ENCODE measurements at regions not wholly inside any gene's neighbourhood (a gene's known extent, or its start where the extent isn't known, plus 50 kb on each side); places are given as distances from the start of the nearest gene placed in this dataset.

DNA sequence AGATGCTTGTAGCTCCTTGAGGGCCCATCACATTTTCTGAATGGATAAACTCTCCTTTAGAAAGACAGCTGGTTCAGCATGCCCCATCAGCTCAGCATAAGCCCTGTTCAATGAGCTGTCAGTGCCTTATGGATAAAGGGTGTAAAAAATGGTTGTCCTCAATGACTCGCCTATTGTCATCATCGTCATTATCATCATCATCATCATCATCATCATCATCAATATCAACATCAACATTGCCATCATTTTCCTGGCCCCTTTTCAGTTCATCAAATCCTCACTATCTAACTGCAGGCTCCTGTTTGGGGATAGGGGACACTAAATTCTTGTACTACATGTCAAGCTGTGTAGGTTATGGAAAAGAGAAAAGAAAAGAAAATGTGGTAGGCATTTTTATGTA is 310.7 kb upstream of the MTNR1B start:
- Histone ChIP-seq H3K4me3 (ENCODE audit: low read length in 2 of 2) (no peak overlapping the region), H3K36me3 (ENCODE audit: control insufficient read depth in 2 of 2, insufficient read depth in 2 of 2, low read length in 2 of 2) (no peaks in the 10 kb centered on the region), H3K27me3 (ENCODE audit: control insufficient read depth in 2 of 2, insufficient read depth in 2 of 2, low read length in 2 of 2) (no peaks in the 10 kb centered on the region), H3K9ac (ENCODE audit: low read depth in 1 of 2, low read length in 2 of 2) (no peak overlapping the region), H3K9me3 (ENCODE audit: control insufficient read depth in 2 of 2, low read length in 2 of 2) (no peaks in the 10 kb centered on the region), H3K27ac (ENCODE audit: low read depth in 2 of 2, low read length in 2 of 2) (no peak overlapping the region), H3K4me1 (ENCODE audit: control insufficient read depth in 2 of 2, insufficient read depth in 2 of 2, low read length in 2 of 2) (no peaks in the 10 kb centered on the region)

DNA sequence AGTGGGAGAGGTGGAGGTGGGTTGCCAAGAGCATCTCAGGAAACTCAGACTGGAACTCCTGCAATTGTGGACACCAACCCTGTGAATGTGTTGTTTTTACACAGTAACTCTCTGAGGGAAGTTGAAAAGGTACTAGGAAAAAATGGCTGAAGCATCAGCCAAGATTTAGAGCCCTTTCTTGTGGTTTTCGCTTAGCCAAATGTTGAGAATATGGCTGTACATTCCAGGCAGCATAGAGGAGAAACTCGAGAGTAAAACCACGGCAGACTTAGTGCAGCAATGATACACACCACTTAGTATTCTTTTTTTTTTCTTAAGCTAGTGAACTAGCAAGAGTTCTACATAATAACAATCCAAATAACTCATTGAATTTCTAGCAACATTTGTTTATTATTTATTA is 309.7 kb upstream of the MTNR1B start:
- H3K4me1 ChIP-seq (ENCODE audit: control insufficient read depth in 2 of 2, insufficient read depth in 2 of 2, low read length in 2 of 2), result no peaks in the 10 kb centered on the region
- H3K9ac ChIP-seq (ENCODE audit: low read depth in 1 of 2, low read length in 2 of 2), result no peak overlapping the region
- no peaks in the 10 kb centered on the region for H3K27me3 ChIP-seq (ENCODE audit: control insufficient read depth in 2 of 2, insufficient read depth in 2 of 2, low read length in 2 of 2)
- H3K36me3 ChIP-seq (ENCODE audit: control insufficient read depth in 2 of 2, insufficient read depth in 2 of 2, low read length in 2 of 2), result no peaks in the 10 kb centered on the region
- H3K9me3 ChIP-seq (ENCODE audit: control insufficient read depth in 2 of 2, low read length in 2 of 2), result no peaks in the 10 kb centered on the region
- no peak overlapping the region for H3K27ac ChIP-seq (ENCODE audit: low read depth in 2 of 2, low read length in 2 of 2)
- no peak overlapping the region for H3K4me3 ChIP-seq (ENCODE audit: low read length in 2 of 2)

DNA sequence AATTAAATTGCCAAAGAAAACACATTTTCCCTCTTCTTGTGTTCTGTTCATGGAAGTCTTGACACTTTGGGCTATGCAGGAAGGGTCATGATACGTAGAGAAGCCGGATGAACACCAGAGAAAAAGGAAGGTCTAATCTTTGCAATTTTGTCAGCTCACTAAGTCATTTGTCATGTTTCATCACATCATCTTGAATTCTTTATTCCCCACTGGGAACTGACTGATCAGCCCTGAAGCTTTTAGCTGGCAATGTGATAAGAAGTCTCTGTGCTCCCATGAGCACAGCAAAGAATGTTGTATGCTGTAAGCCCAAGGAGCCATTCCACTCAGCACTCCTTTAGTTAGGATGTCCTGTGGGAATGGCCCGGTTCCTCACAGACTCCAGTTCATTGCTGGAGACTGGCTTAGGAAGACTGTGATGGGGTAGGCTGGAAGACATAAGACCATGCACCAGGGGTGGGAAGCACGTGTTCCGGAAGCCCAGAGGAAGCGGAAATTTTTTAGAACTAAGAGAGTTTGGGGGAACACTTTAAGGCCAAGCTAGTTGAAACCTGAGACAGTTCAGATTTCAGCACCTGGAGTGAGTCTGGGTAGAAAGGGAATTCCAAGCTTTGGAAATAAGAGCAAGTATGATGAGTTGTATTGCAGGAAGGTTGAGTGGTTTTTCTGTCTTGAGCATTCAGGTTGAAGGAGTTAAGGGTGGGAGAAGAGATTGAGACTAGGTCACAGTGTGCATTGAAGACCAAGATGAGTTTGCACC is 306.7 kb upstream of the MTNR1B start:
- no peak overlapping the region for H3K27ac ChIP-seq (ENCODE audit: low read depth in 2 of 2, low read length in 2 of 2)
- no peaks in the 10 kb centered on the region for H3K4me1 ChIP-seq (ENCODE audit: control insufficient read depth in 2 of 2, insufficient read depth in 2 of 2, low read length in 2 of 2)
- H3K4me3 ChIP-seq (ENCODE audit: low read length in 2 of 2), result no peak overlapping the region
- H3K27me3 ChIP-seq (ENCODE audit: control insufficient read depth in 2 of 2, insufficient read depth in 2 of 2, low read length in 2 of 2), result no peaks in the 10 kb centered on the region
- H3K9me3 ChIP-seq (ENCODE audit: control insufficient read depth in 2 of 2, low read length in 2 of 2), result no peaks in the 10 kb centered on the region
- H3K36me3 ChIP-seq (ENCODE audit: control insufficient read depth in 2 of 2, insufficient read depth in 2 of 2, low read length in 2 of 2), result no peaks in the 10 kb centered on the region
- no peak overlapping the region for H3K9ac ChIP-seq (ENCODE audit: low read depth in 1 of 2, low read length in 2 of 2)

GRCh38 chr11:92663539-92663938 is 305.9 kb upstream of the MTNR1B start:
- Histone ChIP-seq H3K36me3 (ENCODE audit: control insufficient read depth in 2 of 2, insufficient read depth in 2 of 2, low read length in 2 of 2) (no peaks in the 10 kb centered on the region), H3K27ac (ENCODE audit: low read depth in 2 of 2, low read length in 2 of 2) (no peak overlapping the region), H3K9me3 (ENCODE audit: control insufficient read depth in 2 of 2, low read length in 2 of 2) (no peaks in the 10 kb centered on the region), H3K9ac (ENCODE audit: low read depth in 1 of 2, low read length in 2 of 2) (no peak overlapping the region), H3K4me1 (ENCODE audit: control insufficient read depth in 2 of 2, insufficient read depth in 2 of 2, low read length in 2 of 2) (no peaks in the 10 kb centered on the region), H3K27me3 (ENCODE audit: control insufficient read depth in 2 of 2, insufficient read depth in 2 of 2, low read length in 2 of 2) (no peaks in the 10 kb centered on the region), H3K4me3 (ENCODE audit: low read length in 2 of 2) (no peak overlapping the region)

DNA sequence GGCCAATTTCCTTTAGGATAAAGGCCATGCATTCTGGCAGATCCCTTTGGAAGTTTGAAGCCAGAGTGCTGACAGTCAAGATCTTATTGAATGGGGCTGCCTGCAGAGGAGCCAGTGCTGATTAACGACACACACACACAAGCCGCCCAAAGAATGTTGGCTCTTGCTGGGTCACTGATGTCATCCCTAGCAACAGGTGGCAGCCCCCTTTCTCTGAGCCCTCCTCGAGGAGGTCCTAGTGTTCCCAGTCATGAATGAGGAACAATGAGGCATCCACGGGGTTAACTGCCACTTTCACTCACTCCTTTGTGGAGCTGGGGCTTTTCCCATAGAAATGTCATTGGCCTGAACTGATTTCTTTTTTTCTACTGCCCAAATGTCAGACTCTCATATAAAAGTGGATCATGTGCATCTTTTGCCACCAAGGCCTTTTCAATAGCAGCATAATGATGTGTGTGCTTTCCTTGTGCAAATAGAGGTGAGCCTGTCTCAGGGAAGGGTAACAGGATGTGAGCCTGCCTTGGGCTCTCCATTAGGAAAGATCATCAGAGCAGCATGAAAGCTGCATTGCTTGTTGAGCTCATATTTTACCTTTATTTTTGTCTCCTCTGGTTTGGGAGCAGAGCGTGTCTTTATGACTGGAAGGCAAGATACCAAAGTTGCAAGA is 301.8 kb upstream of the MTNR1B start:
- Histone ChIP-seq H3K27ac (ENCODE audit: low read depth in 2 of 2, low read length in 2 of 2) (no peak overlapping the region), H3K9me3 (ENCODE audit: control insufficient read depth in 2 of 2, low read length in 2 of 2) (no peaks in the 10 kb centered on the region), H3K36me3 (ENCODE audit: control insufficient read depth in 2 of 2, insufficient read depth in 2 of 2, low read length in 2 of 2) (no peaks in the 10 kb centered on the region), H3K27me3 (ENCODE audit: control insufficient read depth in 2 of 2, insufficient read depth in 2 of 2, low read length in 2 of 2) (no peaks in the 10 kb centered on the region), H3K9ac (ENCODE audit: low read depth in 1 of 2, low read length in 2 of 2) (no peak overlapping the region), H3K4me1 (ENCODE audit: control insufficient read depth in 2 of 2, insufficient read depth in 2 of 2, low read length in 2 of 2) (no peaks in the 10 kb centered on the region), H3K4me3 (ENCODE audit: low read length in 2 of 2) (no peak overlapping the region)

DNA sequence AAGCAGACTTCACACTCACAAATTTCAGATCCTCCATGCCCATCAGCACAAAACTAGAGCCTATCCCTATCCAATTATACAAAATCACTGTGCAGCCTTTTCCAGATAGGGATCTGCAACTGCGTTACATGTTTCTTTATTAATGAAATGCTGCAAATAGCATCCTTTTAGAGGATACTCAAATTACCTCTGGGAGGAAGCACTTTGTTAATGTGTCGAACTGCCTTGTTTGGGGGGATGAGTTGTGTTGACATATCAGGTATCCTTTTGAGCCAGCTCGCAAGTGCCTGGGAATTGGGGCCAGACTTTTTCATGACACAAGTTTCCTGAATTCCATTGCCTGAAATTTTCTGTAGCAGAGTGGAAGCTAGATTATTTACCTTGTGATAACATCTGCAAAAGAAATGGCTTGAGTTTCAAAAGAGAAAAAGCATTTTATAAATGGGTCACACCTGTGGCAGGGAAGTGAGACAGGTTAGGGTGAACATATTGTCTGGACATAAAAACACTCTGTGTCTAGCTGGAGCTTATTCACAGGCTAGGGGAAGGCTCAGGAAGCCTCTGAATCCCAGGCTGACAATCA is 299.1 kb upstream of the MTNR1B start:
- H3K9ac ChIP-seq (ENCODE audit: low read depth in 1 of 2, low read length in 2 of 2), result no peak overlapping the region
- H3K27me3 ChIP-seq (ENCODE audit: control insufficient read depth in 2 of 2, insufficient read depth in 2 of 2, low read length in 2 of 2), result no peaks in the 10 kb centered on the region
- H3K4me1 ChIP-seq (ENCODE audit: control insufficient read depth in 2 of 2, insufficient read depth in 2 of 2, low read length in 2 of 2), result no peaks in the 10 kb centered on the region
- H3K9me3 ChIP-seq (ENCODE audit: control insufficient read depth in 2 of 2, low read length in 2 of 2), result no peaks in the 10 kb centered on the region
- H3K4me3 ChIP-seq (ENCODE audit: low read length in 2 of 2), result no peak overlapping the region
- H3K27ac ChIP-seq (ENCODE audit: low read depth in 2 of 2, low read length in 2 of 2), result no peak overlapping the region
- no peaks in the 10 kb centered on the region for H3K36me3 ChIP-seq (ENCODE audit: control insufficient read depth in 2 of 2, insufficient read depth in 2 of 2, low read length in 2 of 2)

DNA sequence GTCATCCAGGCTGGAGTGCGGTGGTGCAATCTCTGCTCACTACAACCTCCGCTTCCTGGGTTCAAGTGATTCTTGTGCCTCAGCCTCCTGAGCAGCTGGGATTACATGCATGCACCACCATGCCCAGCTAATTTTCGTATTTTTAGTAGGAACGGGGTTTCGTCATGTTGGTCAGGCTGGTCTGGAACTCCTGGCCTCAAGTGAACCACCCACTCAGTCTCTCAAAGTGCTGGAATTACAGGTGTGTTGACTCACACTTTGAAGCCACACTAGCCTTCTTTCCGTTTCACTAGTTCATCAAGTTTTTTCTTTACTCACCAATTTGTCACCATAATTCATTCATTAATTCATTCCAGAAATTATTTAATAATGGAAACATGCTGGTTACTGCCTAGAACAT is 298.4 kb upstream of the MTNR1B start:
- H3K27me3 ChIP-seq (ENCODE audit: control insufficient read depth in 2 of 2, insufficient read depth in 2 of 2, low read length in 2 of 2), result no peaks in the 10 kb centered on the region

GRCh38 chr11:92675303-92675702 is 294.1 kb upstream of the MTNR1B start:
- Histone ChIP-seq H3K36me3 (ENCODE audit: control insufficient read depth in 2 of 2, insufficient read depth in 2 of 2, low read length in 2 of 2) (no peaks in the 10 kb centered on the region), H3K9me3 (ENCODE audit: control insufficient read depth in 2 of 2, low read length in 2 of 2) (no peaks in the 10 kb centered on the region), H3K9ac (ENCODE audit: low read depth in 1 of 2, low read length in 2 of 2) (no peak overlapping the region), H3K4me3 (ENCODE audit: low read length in 2 of 2) (no peak overlapping the region), H3K27ac (ENCODE audit: low read depth in 2 of 2, low read length in 2 of 2) (no peak overlapping the region), H3K27me3 (ENCODE audit: control insufficient read depth in 2 of 2, insufficient read depth in 2 of 2, low read length in 2 of 2) (no peaks in the 10 kb centered on the region), H3K4me1 (ENCODE audit: control insufficient read depth in 2 of 2, insufficient read depth in 2 of 2, low read length in 2 of 2) (no peaks in the 10 kb centered on the region)

More for the DNA sequence above, 298.4 kb upstream of the MTNR1B start:
- Histone ChIP-seq H3K9ac (ENCODE audit: low read depth in 1 of 2, low read length in 2 of 2) (no peak overlapping the region), H3K27ac (ENCODE audit: low read depth in 2 of 2, low read length in 2 of 2) (no peak overlapping the region), H3K4me3 (ENCODE audit: low read length in 2 of 2) (no peak overlapping the region), H3K4me1 (ENCODE audit: control insufficient read depth in 2 of 2, insufficient read depth in 2 of 2, low read length in 2 of 2) (no peaks in the 10 kb centered on the region), H3K36me3 (ENCODE audit: control insufficient read depth in 2 of 2, insufficient read depth in 2 of 2, low read length in 2 of 2) (no peaks in the 10 kb centered on the region), H3K9me3 (ENCODE audit: control insufficient read depth in 2 of 2, low read length in 2 of 2) (no peaks in the 10 kb centered on the region)

- H3K36me3 ChIP-seq (ENCODE audit: control insufficient read depth in 2 of 2, insufficient read depth in 2 of 2, low read length in 2 of 2), result no peaks in the 10 kb centered on the region
- H3K9me3 ChIP-seq (ENCODE audit: control insufficient read depth in 2 of 2, low read length in 2 of 2), result no peaks in the 10 kb centered on the region
- H3K27me3 ChIP-seq (ENCODE audit: control insufficient read depth in 2 of 2, insufficient read depth in 2 of 2, low read length in 2 of 2), result no peaks in the 10 kb centered on the region
- no peak overlapping the region for H3K4me3 ChIP-seq (ENCODE audit: low read length in 2 of 2)
- H3K9ac ChIP-seq (ENCODE audit: low read depth in 1 of 2, low read length in 2 of 2), result no peak overlapping the region
- H3K27ac ChIP-seq (ENCODE audit: low read depth in 2 of 2, low read length in 2 of 2), result no peak overlapping the region
- H3K4me1 ChIP-seq (ENCODE audit: control insufficient read depth in 2 of 2, insufficient read depth in 2 of 2, low read length in 2 of 2), result no peaks in the 10 kb centered on the region
These were observed 293.6 kb upstream of the MTNR1B start for GRCh38 chr11:92675810-92676209.

- Histone ChIP-seq H3K4me3 (ENCODE audit: low read length in 2 of 2) (no peak overlapping the region), H3K27me3 (ENCODE audit: control insufficient read depth in 2 of 2, insufficient read depth in 2 of 2, low read length in 2 of 2) (no peaks in the 10 kb centered on the region), H3K4me1 (ENCODE audit: control insufficient read depth in 2 of 2, insufficient read depth in 2 of 2, low read length in 2 of 2) (no peaks in the 10 kb centered on the region), H3K36me3 (ENCODE audit: control insufficient read depth in 2 of 2, insufficient read depth in 2 of 2, low read length in 2 of 2) (no peaks in the 10 kb centered on the region), H3K9ac (ENCODE audit: low read depth in 1 of 2, low read length in 2 of 2) (no peak overlapping the region), H3K27ac (ENCODE audit: low read depth in 2 of 2, low read length in 2 of 2) (no peak overlapping the region), H3K9me3 (ENCODE audit: control insufficient read depth in 2 of 2, low read length in 2 of 2) (no peaks in the 10 kb centered on the region)
These were observed 291.3 kb upstream of the MTNR1B start for GRCh38 chr11:92678008-92678611.
